GM23338 (cell line): ENCODE measurements at regions not wholly inside any gene's neighbourhood (a gene's known extent, or its start where the extent isn't known, plus 50 kb on each side); places are given as distances from the start of the nearest gene placed in this dataset.

Experiments
- ATAC-seq: fragments of 200-7000 bp; cut with Tn5 transposase; 3 replicates; pipeline ENCODE4 v1.9.1; 2020
- DNase-seq: peaks from one replicate; pipeline ENCODE4 v3.0.0-alpha.2; 2015; ENCODE audit warnings: low spot score
- H2AFZ ChIP-seq: fragments of 200-600 bp; sonication (generic); 2 replicates; pipeline ENCODE4 v1.8.0; 2016; ENCODE audit warnings: antibody characterized with exemption, mild to moderate bottlenecking, moderate library complexity
- H3F3A ChIP-seq: fragments of 200-600 bp; sonication (generic); replicated peaks from 2 replicates; pipeline ENCODE4 v1.8.0; 2017; ENCODE audit warnings: antibody characterized with exemption, mixed run types, low read depth
- H3K27ac ChIP-seq: fragments of 200-600 bp; sonication (generic); 2 replicates; pipeline ENCODE4 v1.6.1; 2016; ENCODE audit warnings: low read depth
- H3K27me3 ChIP-seq: fragments of 200-600 bp; sonication (generic); 2 replicates; pipeline ENCODE4 v1.8.0; 2016; ENCODE audit warnings: mild to moderate bottlenecking, mixed run types, moderate library complexity; ENCODE audit not compliant: insufficient read depth
- H3K36me3 ChIP-seq: fragments of 200-600 bp; sonication (generic); 2 replicates; pipeline ENCODE4 v1.8.0; 2016; ENCODE audit warnings: mild to moderate bottlenecking; ENCODE audit not compliant: insufficient read depth
- H3K4me1 ChIP-seq: fragments of 200-600 bp; sonication (generic); 2 replicates; pipeline ENCODE4 v1.8.0; 2016; ENCODE audit warnings: mild to moderate bottlenecking, moderate library complexity; ENCODE audit not compliant: insufficient read depth
- H3K4me2 ChIP-seq: fragments of 200-600 bp; sonication (generic); 2 replicates; pipeline ENCODE4 v1.7.1; 2017; ENCODE audit warnings: mixed run types
- H3K4me3 ChIP-seq: fragments of 200-600 bp; sonication (generic); 2 replicates; pipeline ENCODE4 v1.6.1; 2016; ENCODE audit warnings: mixed run types
- H3K79me2 ChIP-seq: fragments of 200-600 bp; sonication (generic); replicated peaks from 2 replicates; pipeline ENCODE4 v1.8.0; 2017; ENCODE audit warnings: mild to moderate bottlenecking; ENCODE audit not compliant: insufficient read depth
- H3K9me2 ChIP-seq: fragments of 200-600 bp; sonication (generic); 2 replicates; pipeline ENCODE4 v1.8.0; 2017; ENCODE audit not compliant: insufficient read depth
- H4K20me1 ChIP-seq: fragments of 200-600 bp; sonication (generic); replicated peaks from 2 replicates; pipeline ENCODE4 v1.8.0; 2017; ENCODE audit warnings: mild to moderate bottlenecking; ENCODE audit not compliant: insufficient read depth
- H3K27ac Mint-ChIP-seq: 2 replicates; pipeline ENCODE4 v1.8.0; 2020; ENCODE audit warnings: inconsistent platforms, mild to moderate bottlenecking, moderate library complexity, mixed read lengths
- H3K27me3 Mint-ChIP-seq: 3 replicates; pipeline ENCODE4 v1.8.0; 2022; ENCODE audit warnings: low read depth, mild to moderate bottlenecking, moderate library complexity, mixed read lengths, inconsistent platforms; ENCODE audit not compliant: insufficient read depth, poor library complexity
- H3K36me3 Mint-ChIP-seq: 3 replicates; pipeline ENCODE4 v1.8.0; 2021; ENCODE audit warnings: low read depth, mild to moderate bottlenecking, inconsistent platforms, moderate library complexity, mixed read lengths
- H3K4me1 Mint-ChIP-seq: 3 replicates; pipeline ENCODE4 v1.8.0; 2020; ENCODE audit warnings: mild to moderate bottlenecking, inconsistent platforms, mixed read lengths
- H3K4me3 Mint-ChIP-seq: 3 replicates; pipeline ENCODE4 v1.8.0; 2021; ENCODE audit warnings: moderate library complexity, mild to moderate bottlenecking, inconsistent platforms, mixed read lengths
- H3K9me3 Mint-ChIP-seq: 3 replicates; pipeline ENCODE4 v1.8.0; 2020; ENCODE audit warnings: moderate library complexity, mild to moderate bottlenecking, inconsistent platforms, mixed read lengths
- EZH2phosphoT487 ChIP-seq: fragments of 200-600 bp; sonication (generic); IDR thresholded peaks from one replicate; pipeline ENCODE4 v1.8.1; 2018; ENCODE audit warnings: antibody characterized with exemption; ENCODE audit not compliant: unreplicated experiment
- NANOG ChIP-seq: IDR thresholded peaks from 2 replicates; pipeline ENCODE4 v1.6.1; 2016; ENCODE audit warnings: antibody characterized with exemption, borderline replicate concordance
- POLR2AphosphoS5 ChIP-seq: IDR thresholded peaks from 2 replicates; pipeline ENCODE4 v1.6.1; 2016; ENCODE audit warnings: antibody characterized with exemption, low read depth
- ZNF114 ChIP-seq: fragments of 250-450 bp; sonication (Bioruptor Pico); IDR thresholded peaks from 2 replicates; pipeline ENCODE4 v1.5.0; 2020; ENCODE audit warnings: mild to moderate bottlenecking, moderate library complexity
- ZNF331 ChIP-seq: fragments of 250-450 bp; sonication (Bioruptor Pico); IDR thresholded peaks from 2 replicates; pipeline ENCODE4 v1.5.0; 2020; ENCODE audit warnings: low read depth, mild to moderate bottlenecking, moderate library complexity
- TF ChIP-seq, protein P1 (sequence below): fragments of 250-450 bp; sonication (Bioruptor Pico); IDR thresholded peaks from 2 replicates; pipeline ENCODE4 v1.5.0; 2020; ENCODE audit warnings: mild to moderate bottlenecking, moderate library complexity
- TF ChIP-seq, protein P2 (sequence below), 2 experiments: fragments of 200-600 bp in 1 of 2; sonication (generic) in 1 of 2; conservative IDR thresholded peaks; 2 replicates each; pipeline versions ENCODE4 v1.5.1 to v1.6.1; 2016 to 2017; ENCODE audit warnings: antibody characterized with exemption in 2 of 2, low read depth in 2 of 2, mild to moderate bottlenecking in 2 of 2, moderate library complexity in 1 of 2
- TF ChIP-seq, protein P3 (sequence below): IDR thresholded peaks from 2 replicates; pipeline ENCODE4 v1.6.1; 2016; ENCODE audit warnings: antibody characterized with exemption

DNA sequence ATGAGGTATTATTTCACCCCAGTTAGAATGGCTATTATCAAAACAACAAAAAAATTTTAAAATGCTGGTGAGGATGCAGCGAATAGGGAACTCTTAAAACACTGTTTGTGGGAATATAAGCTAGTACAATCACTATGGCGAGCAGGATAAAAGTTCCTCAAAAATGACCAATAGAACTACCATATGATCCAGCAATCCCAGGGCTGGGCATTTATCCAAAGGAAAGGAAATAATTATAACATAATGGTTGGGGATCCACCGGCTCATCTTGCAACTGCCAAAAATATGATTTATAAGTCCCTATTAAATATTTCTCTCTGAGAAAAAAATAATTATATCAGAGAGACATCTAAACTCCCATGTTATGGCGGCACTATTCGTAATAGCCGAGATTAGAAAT lies 127.6 kb upstream of the MME start:
- no peaks in the 10 kb centered on the region for H3K27me3 Mint-ChIP-seq

More for the DNA sequence above, 127.6 kb upstream of the MME start:
- Mint-ChIP-seq H3K4me3 (no peak overlapping the region), H3K36me3 (no peaks in the 10 kb centered on the region), H3K4me1 (no peaks in the 10 kb centered on the region), H3K27ac (no peak overlapping the region), H3K9me3 (peaks cover 17% of the 10 kb centered on the region)
- no peaks in the 10 kb centered on the region; the same call in 1 of the 2 replicates for H3K36me3 ChIP-seq
- no peak for ATAC-seq
- no peaks in the 10 kb centered on the region for H3K79me2 ChIP-seq
- DNase-seq: peak; percentile 6
- H4K20me1 ChIP-seq: no peaks in the 10 kb centered on the region
- no peak overlapping the region for H3K4me2 ChIP-seq
- H3K27me3 ChIP-seq: no peaks in the 10 kb centered on the region
- no peaks in the 10 kb centered on the region for H3F3A ChIP-seq
- H2AFZ ChIP-seq: no peak overlapping the region
- no peaks in the 10 kb centered on the region for H3K9me2 ChIP-seq
- no peaks in the 10 kb centered on the region for H3K4me1 ChIP-seq
- TF ChIP-seq, protein P1, sequence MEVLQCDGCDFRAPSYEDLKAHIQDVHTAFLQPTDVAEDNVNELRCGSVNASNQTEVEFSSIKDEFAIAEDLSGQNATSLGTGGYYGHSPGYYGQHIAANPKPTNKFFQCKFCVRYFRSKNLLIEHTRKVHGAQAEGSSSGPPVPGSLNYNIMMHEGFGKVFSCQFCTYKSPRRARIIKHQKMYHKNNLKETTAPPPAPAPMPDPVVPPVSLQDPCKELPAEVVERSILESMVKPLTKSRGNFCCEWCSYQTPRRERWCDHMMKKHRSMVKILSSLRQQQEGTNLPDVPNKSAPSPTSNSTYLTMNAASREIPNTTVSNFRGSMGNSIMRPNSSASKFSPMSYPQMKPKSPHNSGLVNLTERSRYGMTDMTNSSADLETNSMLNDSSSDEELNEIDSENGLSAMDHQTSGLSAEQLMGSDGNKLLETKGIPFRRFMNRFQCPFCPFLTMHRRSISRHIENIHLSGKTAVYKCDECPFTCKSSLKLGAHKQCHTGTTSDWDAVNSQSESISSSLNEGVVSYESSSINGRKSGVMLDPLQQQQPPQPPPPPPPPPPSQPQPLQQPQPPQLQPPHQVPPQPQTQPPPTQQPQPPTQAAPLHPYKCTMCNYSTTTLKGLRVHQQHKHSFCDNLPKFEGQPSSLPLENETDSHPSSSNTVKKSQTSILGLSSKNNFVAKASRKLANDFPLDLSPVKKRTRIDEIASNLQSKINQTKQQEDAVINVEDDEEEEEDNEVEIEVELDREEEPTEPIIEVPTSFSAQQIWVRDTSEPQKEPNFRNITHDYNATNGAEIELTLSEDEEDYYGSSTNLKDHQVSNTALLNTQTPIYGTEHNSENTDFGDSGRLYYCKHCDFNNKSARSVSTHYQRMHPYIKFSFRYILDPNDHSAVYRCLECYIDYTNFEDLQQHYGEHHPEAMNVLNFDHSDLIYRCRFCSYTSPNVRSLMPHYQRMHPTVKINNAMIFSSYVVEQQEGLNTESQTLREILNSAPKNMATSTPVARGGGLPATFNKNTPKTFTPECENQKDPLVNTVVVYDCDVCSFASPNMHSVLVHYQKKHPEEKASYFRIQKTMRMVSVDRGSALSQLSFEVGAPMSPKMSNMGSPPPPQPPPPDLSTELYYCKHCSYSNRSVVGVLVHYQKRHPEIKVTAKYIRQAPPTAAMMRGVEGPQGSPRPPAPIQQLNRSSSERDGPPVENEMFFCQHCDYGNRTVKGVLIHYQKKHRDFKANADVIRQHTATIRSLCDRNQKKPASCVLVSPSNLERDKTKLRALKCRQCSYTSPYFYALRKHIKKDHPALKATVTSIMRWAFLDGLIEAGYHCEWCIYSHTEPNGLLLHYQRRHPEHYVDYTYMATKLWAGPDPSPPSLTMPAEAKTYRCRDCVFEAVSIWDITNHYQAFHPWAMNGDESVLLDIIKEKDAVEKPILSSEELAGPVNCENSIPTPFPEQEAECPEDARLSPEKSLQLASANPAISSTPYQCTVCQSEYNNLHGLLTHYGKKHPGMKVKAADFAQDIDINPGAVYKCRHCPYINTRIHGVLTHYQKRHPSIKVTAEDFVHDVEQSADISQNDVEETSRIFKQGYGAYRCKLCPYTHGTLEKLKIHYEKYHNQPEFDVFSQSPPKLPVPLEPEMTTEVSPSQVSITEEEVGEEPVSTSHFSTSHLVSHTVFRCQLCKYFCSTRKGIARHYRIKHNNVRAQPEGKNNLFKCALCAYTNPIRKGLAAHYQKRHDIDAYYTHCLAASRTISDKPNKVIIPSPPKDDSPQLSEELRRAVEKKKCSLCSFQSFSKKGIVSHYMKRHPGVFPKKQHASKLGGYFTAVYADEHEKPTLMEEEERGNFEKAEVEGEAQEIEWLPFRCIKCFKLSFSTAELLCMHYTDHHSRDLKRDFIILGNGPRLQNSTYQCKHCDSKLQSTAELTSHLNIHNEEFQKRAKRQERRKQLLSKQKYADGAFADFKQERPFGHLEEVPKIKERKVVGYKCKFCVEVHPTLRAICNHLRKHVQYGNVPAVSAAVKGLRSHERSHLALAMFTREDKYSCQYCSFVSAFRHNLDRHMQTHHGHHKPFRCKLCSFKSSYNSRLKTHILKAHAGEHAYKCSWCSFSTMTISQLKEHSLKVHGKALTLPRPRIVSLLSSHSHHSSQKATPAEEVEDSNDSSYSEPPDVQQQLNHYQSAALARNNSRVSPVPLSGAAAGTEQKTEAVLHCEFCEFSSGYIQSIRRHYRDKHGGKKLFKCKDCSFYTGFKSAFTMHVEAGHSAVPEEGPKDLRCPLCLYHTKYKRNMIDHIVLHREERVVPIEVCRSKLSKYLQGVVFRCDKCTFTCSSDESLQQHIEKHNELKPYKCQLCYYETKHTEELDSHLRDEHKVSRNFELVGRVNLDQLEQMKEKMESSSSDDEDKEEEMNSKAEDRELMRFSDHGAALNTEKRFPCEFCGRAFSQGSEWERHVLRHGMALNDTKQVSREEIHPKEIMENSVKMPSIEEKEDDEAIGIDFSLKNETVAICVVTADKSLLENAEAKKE (CRISPR knock-in tag): no peak
- TF ChIP-seq NANOG (no peak), ZNF114 (no peak), EZH2phosphoT487 (no peak), POLR2AphosphoS5 (no peak), ZNF331 (CRISPR knock-in tag) (no peak)
- TF ChIP-seq, protein P2, sequence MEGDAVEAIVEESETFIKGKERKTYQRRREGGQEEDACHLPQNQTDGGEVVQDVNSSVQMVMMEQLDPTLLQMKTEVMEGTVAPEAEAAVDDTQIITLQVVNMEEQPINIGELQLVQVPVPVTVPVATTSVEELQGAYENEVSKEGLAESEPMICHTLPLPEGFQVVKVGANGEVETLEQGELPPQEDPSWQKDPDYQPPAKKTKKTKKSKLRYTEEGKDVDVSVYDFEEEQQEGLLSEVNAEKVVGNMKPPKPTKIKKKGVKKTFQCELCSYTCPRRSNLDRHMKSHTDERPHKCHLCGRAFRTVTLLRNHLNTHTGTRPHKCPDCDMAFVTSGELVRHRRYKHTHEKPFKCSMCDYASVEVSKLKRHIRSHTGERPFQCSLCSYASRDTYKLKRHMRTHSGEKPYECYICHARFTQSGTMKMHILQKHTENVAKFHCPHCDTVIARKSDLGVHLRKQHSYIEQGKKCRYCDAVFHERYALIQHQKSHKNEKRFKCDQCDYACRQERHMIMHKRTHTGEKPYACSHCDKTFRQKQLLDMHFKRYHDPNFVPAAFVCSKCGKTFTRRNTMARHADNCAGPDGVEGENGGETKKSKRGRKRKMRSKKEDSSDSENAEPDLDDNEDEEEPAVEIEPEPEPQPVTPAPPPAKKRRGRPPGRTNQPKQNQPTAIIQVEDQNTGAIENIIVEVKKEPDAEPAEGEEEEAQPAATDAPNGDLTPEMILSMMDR (conservative IDR thresholded peaks at IDR 0.05; ENCODE audit: low read depth in 2 of 2): no peak
- TF ChIP-seq, protein P3, sequence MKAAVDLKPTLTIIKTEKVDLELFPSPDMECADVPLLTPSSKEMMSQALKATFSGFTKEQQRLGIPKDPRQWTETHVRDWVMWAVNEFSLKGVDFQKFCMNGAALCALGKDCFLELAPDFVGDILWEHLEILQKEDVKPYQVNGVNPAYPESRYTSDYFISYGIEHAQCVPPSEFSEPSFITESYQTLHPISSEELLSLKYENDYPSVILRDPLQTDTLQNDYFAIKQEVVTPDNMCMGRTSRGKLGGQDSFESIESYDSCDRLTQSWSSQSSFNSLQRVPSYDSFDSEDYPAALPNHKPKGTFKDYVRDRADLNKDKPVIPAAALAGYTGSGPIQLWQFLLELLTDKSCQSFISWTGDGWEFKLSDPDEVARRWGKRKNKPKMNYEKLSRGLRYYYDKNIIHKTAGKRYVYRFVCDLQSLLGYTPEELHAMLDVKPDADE: no peak
- no peak overlapping the region for H3K27ac ChIP-seq
- H3K4me3 ChIP-seq: no peak overlapping the region
